ENCODE measurements at regions not wholly inside any gene's neighbourhood (a gene's known extent, or its start where the extent isn't known, plus 50 kb on each side); places are given as distances from the start of the nearest gene placed in this dataset.
A peak's percentile ranks its signal among the peaks of the same experiment; 100 is the strongest.
"Not testable (repeated sequence)": the region's sequence is repeated elsewhere in the genome, so short reads cannot be mapped to it uniquely, and the experiment has no call there.

GRCh38 chr13:87536499-87536898, 134.7 kb upstream of the SLITRK5 start:
- H3K4me3 ChIP-seq (ENCODE audit: low read depth, low read length): no peak overlapping the region
- no peak for TF ChIP-seq CTCF (IDR thresholded peaks at IDR 0.05; ENCODE audit: insufficient read depth, low read depth, low read length, missing control alignments)
- DNase-seq (ENCODE audit: low read depth): peak; percentile 57

- peak; percentile 71 for DNase-seq (ENCODE audit: low read depth)
- TF ChIP-seq CTCF (IDR thresholded peaks at IDR 0.05; ENCODE audit: insufficient read depth, low read depth, low read length, missing control alignments): no peak
- H3K4me3 ChIP-seq (ENCODE audit: low read depth, low read length): no peak overlapping the region
Observed at GRCh38 chr13:87536899-87537298, 134.3 kb upstream of the SLITRK5 start.

GRCh38 chr13:87537951-87538350, 133.2 kb upstream of the SLITRK5 start:
- no peak for TF ChIP-seq CTCF (IDR thresholded peaks at IDR 0.05; ENCODE audit: insufficient read depth, low read depth, low read length, missing control alignments)
- DNase-seq (ENCODE audit: low read depth): no peak
- H3K4me3 ChIP-seq (ENCODE audit: low read depth, low read length): no peak overlapping the region

- no peak for DNase-seq (ENCODE audit: low read depth)
- no peak for TF ChIP-seq CTCF (IDR thresholded peaks at IDR 0.05; ENCODE audit: insufficient read depth, low read depth, low read length, missing control alignments)
- H3K4me3 ChIP-seq (ENCODE audit: low read depth, low read length): no peak overlapping the region
Observed at GRCh38 chr13:87538366-87539052, 132.7 kb upstream of the SLITRK5 start.

- no peak for TF ChIP-seq CTCF (IDR thresholded peaks at IDR 0.05; ENCODE audit: insufficient read depth, low read depth, low read length, missing control alignments)
- no peak overlapping the region for H3K4me3 ChIP-seq (ENCODE audit: low read depth, low read length)
- DNase-seq (ENCODE audit: low read depth): no peak
Observed at GRCh38 chr13:87553142-87553541, 118.0 kb upstream of the SLITRK5 start.

GRCh38 chr13:87554045-87554444, 117.1 kb upstream of the SLITRK5 start:
- no peak for DNase-seq (ENCODE audit: low read depth)
- H3K4me3 ChIP-seq (ENCODE audit: low read depth, low read length): no peak overlapping the region
- no peak for TF ChIP-seq CTCF (IDR thresholded peaks at IDR 0.05; ENCODE audit: insufficient read depth, low read depth, low read length, missing control alignments)

- no peak for TF ChIP-seq CTCF (IDR thresholded peaks at IDR 0.05; ENCODE audit: insufficient read depth, low read depth, low read length, missing control alignments)
- no peak for DNase-seq (ENCODE audit: low read depth)
- no peak overlapping the region for H3K4me3 ChIP-seq (ENCODE audit: low read depth, low read length)
Observed at GRCh38 chr13:87557788-87558187, 113.4 kb upstream of the SLITRK5 start.

- not testable (repeated sequence) for DNase-seq (ENCODE audit: low read depth); H3K4me3 ChIP-seq (ENCODE audit: low read depth, low read length)
Observed at GRCh38 chr13:87561580-87561979, 109.6 kb upstream of the SLITRK5 start.

Data from GM12865 (cell line).